GDM1 (cell line): ENCODE measurements at regions not wholly inside any gene's neighbourhood (a gene's known extent, or its start where the extent isn't known, plus 50 kb on each side); places are given as distances from the start of the nearest gene placed in this dataset.

ENCODE experiments used
- DNase-seq: peaks from one replicate; lab custom pipeline; 2025; lab: John Stamatoyannopoulos, UW

DNA sequence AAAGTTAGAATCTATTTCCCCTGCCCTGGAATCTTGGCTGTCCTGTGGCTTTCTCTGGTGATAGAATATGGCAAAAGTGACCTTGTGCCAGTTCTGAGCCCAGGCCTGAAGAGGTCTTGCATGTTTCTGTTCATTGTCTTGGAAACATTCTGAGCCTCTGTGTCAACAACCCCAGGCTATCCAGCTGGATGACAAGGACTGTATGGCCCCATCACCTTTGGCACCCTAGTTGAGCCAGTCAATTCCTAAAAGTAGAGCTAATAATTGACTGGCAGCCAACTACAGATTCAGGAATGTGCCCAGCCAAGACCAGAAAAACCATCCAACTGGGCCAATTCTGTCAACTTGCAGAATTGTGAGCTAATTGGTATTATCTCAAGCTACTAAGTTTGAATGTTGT is 514.1 kb upstream of the LARGE1 start:
- no peak for DNase-seq

DNA sequence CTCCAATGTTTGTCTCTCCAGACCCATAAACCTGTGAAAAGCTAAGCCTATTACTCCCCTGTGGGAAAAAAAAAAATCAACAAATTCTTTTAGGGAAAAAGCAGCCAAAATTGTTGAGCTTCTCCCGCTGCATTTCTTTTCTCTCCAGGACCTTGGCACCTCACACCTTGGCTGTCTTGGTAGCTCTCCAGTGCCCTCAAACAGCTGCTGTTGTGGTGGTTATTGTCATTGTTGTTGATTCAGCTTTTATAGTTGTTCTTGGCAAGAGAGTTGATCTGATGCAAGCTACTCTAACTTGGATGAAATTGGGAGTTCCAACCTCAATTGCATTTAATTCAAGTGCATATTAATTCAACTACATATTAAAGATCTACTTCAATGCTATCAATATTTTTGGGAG is 516.9 kb upstream of the LARGE1 start:
- DNase-seq: no peak

DNA sequence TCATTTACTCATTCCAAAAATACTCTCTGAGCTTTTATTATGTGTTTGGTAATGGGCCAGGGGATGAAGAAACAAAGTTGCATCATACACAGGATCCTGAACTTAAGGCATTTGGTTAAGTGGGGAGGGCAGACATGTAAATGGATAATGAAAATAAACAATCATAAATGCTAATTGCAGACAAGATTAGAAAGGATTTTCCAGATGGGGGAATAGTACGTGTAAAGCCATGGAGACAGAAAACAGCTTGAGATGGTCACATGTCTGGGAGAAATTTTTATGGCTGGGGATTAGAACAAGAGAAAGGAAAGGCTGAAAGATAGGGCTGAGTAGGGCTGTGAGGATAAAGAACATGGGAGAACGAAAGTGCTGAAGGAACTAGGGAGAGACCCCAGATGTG is 534.3 kb upstream of the LARGE1 start:
- no peak for DNase-seq

DNA sequence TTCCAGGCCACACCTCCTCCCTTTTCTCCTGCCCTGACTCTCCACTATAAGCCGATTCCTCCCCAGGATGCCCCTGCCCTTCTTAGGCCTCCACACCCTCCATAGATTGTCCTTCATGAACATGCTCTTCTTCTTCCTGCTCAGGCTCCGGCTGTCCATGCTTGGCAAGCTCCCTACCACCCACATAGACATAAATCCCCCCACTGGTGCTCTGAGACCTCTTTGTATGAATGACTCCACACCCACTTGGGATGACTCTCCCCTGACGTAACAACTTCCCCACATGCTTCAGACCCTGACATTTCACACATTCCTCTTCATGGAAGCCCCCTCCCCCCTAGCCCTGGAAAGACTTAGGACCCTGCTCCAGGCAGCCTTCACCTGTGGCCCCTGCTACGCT is 542.5 kb upstream of the LARGE1 start:
- DNase-seq: no peak

DNA sequence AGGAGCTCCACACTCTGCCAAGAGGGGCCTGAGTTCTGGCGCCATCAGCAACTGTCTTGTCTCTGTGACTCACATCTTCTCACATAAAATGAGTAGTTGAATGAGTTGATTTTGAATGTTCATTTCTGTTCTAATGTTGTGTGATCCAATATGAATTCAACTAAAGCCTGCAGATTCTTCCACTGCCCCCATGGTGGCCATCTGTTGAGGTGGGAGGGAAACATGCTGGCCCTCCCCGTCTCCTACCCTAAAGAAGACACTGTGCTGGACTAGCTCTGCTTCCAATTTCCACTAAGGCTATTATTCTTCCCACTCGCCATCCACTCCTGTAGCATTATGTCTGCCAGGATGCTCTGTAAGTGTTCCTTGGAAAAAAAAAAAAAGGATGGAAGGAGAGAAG is 555.6 kb upstream of the LARGE1 start:
- no peak for DNase-seq

DNA sequence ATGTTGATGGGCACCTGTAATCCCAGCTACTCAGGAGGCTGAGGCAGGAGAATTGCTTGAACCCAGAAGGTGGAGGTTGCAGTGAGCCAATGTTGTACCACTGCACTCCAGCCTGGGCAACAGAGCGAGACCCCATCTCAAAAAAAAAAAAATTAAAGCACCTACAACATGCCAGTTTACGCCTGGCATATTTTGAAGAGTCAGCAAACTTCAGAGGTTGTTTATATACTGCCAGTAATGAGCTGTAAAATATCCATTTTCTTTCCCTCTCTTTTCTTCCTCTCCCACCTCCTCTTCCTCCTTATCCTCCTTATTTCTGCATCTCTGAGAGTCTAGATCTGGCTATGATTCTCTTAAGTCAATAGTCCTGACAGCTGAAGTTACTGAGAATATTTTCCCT is 556.5 kb upstream of the LARGE1 start:
- DNase-seq: no peak

DNA sequence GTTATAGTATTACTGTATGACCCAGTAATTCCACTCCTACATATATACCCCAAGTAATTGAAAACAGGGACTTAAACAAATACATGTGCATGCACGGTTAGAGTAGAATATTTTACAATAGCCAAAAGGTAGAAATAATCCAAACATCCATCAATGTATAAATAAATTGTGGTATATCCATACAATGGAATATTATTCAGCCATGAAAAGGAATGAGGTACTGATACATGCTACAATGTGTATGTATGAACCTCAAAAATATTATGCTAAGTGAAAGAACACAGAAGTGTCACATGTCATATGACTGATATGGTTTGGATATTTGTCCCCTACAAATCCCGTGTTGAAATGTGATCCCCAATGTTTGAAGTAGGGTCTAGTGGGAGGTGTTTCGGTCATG is 560.8 kb upstream of the LARGE1 start:
- no peak for DNase-seq

DNA sequence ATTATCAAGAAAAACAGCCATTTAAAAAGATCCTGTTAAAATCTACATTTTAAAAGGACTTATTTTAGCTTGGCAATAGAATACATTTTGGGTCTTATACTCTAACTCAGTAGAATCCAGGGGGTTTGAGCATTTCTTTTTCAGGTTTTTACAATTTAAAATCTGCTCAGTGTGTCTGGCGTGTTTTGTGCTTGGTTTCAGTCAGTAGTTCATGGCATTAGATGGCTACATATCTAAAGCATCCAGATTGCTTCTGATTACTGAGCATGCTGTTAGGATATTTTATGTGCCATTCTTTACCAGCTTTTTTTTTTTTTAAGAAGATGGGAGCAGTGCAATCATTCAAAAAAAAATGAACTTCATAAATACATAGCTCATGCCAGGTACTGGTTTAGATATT is 566.1 kb upstream of the LARGE1 start:
- DNase-seq: no peak

DNA sequence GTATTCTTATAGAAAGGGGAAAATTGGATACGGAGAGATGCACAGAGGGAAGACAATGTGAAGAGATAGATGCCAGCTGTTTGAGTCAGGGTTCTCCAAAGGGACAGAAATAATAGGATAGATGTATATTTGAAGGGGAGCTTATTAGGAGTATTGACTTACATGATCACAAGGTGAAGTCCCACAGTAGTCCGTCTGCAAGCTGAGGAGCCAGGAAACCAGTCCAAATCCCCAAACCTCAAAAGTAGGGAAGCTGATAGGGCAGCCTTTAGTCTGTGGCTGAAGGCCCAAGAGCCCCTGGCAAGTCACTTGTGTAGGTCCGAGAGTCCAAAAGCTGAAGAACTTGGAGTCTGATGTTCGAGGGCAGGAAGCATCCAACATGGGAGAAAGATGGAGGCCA is 569.6 kb upstream of the LARGE1 start:
- DNase-seq: no peak

DNA sequence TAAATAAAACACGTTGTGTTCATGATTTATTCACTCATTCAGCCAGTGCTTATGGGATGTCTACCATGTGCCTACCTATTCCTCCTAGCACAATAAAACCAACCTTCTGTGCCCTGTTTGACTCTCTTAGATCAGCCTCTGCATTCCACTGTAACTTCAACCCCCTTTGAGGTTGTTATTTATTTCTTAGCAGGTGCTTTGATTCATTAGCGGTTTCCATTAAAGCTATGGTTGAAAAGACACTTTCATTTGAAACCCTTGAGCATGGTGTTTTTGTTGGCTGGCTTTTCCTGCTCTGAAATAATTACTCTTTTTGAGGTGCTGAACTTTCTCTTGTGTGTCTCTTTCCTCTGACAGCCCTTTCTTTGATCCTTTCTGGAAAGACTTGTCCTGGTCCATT is 570.6 kb upstream of the LARGE1 start:
- no peak for DNase-seq

DNA sequence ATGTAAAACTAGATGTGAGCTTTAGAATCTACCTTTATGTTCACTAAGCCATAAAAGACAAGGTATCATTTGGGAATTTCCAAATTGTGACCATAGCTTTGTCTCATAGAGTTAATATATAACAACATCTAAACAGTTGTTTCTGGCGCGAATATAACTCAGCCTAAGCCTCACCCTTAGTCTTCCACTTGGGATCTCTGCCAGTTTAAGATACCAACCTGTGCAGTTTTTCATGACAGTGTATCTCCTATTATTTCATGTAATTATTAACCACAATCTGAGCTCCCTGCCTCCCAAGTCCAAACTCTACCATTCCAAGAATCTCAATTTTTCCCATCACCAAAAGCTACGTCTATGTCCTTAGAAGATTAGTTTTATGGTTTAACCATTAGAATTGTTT is 572.5 kb upstream of the ISX start:
- no peak for DNase-seq

DNA sequence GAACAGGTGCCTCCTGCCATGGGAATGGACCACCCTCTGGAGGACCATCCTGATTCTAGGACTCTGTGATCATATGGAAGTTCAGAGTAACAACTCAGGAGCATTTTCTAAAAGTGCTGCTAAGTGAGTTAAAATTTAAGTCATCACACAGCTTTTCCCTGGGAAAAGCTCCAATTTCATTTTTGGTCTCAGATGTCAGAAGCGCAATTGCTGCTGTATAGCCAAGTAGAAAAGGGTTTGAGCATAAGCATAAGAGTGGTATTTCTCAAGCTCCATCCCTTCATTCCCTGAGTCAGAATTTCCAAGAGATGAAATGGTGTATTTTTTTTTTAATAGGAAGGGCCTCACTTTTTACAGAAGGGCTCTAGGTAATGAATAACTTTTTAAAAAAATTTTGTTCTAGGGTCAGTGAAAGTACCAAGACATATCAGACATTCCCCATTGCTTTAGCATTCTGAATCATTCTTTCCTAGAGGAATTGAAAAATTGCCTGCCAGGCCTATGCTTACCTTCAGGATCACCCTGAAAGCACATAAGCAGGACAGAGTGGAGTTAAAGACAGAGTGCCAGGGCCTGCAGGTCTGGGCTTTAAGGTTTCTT is 564.5 kb upstream of the ISX start:
- DNase-seq: no peak

DNA sequence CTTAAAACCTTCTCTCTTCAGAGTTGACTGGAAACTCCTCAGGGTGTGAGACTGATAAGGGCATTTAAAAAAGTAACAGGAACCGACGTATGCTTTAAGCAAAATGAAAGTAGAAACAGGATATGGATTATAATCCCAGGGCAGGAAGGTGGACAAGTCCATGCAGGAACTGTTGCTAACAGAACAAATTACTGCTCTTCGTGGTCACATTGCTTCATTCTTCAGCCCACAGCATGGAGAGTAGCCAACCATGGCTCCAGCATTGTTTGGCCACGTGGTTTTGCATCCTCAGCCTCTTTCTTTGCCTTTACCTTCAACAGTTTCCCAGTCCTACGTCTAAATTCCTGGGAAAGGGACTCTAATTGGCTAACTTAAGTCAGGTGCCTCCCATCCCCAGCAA is 563.1 kb upstream of the ISX start:
- DNase-seq: no peak

DNA sequence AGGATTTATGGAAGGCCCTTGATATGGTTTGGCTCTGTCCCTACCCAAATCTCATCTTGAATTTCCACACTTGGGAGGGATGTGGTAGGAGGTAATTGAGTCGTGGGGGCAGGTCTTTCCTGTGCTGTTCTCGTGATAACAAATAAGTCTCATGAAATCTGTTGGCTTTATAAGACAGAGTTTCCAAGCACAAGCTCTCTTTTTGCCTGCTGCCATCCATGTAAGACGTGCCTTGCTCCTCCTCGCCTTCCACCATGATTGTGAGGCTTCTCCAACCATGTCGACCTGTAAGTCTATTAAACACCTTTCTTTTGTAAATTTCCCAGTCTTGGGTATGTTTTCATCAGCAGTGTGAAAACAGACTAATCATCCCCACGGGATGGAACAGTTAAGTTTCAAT is 557.2 kb upstream of the ISX start:
- DNase-seq: no peak

DNA sequence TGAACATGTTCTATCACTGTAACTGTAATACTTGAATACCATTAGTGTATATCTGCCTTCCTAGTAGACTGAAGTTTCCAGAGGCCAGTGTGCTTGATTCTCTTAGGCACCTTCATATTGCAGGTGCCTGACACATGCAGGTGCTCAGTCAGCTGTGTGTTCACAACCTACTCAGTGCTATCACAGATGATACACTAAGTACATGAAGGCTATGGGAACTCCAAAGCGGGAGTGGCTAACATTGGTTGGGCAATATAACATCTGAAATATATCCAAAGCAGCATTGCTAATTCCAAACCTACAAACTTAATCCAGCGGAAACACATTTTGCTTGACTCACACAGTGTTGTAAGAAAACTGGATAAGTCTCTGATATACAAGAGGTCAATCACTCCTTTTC is 539.3 kb upstream of the ISX start:
- no peak for DNase-seq

DNA sequence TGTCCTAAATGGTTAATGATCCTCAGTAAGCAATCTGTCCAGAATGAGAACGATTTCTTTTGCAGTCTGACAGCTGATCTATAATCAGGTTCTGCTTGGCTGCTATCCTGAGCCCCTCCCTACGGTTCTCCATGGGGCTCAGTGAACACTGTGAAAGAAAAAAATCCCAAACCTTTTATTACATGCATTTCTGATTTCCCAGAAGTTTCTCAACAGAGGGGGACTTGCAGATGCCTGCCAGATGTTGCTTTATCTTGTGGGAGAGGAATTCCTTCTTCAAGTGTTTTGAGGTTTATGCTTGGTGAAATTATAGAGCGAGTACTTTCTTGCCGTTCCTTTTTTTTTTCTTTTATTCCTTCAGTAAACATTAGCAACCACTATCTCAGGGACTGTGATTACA is 531.9 kb upstream of the ISX start:
- no peak for DNase-seq

DNA sequence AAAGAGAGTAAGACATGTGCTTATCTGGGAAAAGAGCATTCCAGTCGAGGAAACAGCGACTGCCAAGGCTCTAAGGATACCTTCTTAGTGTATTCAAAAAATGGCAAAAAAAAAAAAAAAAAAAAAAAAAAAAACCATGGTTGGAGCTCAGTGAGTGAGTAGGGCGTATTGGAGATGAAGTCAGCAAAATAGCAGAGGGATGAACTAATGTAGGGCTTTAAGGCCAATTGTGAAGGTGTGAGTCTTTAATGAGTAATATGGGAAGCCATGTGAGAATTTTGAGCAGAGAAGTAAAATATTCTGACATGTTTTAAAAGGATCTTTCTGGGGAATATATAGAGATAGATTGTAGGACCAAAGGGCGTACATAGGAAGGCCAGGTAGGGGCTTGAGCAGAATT is 498.6 kb upstream of the ISX start:
- no peak for DNase-seq

DNA sequence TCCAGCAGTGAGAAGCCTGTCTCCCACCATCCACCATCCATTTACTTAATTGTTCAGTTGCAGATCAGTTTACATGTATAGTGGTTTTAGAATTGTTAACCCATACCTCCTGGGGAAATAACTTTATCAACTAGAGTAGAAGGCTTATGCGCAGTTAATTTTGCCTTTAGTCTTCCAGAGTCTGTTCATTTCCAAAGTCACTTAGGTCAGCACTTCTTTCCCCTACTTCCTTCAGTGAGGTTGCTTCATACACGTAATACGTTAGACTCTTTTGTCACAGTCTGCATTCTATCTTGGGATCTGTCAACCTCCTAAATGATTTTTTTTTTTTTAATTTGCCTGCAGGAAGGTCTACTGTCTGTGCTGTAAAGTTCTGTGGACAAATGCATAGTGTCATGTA is 495.6 kb upstream of the ISX start:
- no peak for DNase-seq

DNA sequence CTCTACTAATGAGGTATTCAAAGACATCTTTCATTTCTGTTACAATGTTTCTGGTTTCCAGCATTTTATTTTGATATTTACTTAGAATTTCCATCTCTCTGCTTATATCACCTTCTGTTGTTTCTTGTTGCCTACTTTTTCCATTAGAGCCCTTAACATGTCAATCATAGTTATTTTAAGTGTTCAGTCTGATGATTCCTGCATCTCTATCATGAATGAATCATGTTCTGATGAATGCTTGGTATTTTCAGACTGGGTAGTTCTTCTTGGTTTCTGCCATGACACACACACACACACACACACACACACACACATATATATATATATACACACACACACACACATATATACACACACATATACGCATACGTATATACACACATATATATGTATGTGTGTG is 486.4 kb upstream of the ISX start:
- no peak for DNase-seq

DNA sequence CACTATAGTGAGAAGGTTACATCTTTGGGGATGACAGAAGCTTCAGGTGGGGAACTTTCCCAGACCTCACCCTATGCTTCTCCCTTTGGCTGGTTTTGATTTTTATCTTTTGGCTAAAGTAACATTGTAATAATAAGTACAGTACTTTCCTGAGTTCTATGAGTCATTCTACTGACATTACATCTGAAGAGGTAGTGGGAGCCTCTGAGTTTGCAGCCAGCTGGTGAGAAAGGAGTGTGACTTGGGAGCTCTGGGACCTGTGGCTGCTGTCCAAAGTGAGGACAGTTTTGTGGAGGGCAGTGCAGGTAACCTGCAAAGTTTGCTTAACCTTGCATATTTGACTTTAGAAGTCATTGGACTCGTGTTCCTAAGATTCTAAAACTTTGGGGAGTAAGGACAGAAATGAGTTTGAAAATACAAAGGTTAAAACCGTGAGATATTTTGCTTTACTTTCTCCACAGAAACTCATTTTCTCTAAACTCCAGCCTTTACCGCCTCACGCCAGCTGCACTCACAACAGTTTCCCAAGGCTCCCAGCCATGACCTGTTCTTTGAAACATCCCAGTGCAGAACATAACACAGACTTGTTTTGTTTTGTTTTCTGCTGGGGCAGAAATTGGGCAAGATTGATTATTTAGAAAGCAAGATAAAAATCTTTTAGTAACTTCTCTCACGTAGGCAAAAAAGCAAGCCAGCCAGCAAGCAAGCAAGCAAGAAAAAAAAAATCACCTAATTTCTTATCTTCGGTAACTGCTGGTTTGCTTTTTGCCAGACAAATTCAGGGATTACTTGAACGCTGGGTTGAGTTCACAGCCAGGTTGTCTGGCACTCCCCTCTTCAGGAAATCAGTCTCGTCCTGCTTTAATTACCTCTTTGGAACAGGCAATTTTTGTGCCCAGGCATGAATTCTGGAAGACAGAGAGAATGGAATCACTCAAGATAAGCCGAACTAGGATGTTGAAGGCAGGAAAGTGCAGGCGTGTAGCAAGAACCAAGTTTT is 478.3 kb upstream of the ISX start:
- no peak for DNase-seq

DNA sequence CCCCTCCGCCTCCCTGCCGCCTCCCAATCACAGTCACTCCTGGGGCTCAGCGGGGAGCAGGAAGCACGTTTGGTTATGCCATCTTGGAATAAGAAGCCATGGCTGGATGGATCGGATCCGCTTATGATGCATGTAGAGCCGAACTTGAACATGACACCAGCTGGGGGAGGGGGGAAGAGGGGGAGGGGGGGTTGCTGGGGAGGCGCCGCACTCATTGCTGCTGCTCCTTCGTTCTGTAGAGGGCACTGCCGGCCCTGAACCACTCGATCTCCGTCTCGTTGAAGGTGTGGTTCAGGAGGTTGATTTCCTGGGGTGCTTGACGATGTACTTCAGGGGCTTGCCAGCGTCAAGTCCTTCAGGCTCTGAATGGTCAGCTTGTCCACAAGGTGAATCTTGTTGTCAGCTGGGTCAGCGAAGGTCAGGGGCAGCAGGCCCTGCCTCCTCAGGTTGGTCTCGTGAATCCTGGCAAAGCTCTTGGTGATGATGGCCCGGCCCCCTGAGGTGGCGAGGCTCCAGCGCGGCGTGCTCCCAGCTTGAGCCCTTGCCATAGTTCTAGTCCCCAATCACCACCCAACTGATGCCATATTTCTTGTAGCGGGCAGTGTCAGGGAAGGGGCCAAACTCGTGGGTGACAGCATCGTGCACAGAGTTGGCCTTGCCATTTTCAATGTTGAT is 476.9 kb upstream of the ISX start:
- DNase-seq: no peak

DNA sequence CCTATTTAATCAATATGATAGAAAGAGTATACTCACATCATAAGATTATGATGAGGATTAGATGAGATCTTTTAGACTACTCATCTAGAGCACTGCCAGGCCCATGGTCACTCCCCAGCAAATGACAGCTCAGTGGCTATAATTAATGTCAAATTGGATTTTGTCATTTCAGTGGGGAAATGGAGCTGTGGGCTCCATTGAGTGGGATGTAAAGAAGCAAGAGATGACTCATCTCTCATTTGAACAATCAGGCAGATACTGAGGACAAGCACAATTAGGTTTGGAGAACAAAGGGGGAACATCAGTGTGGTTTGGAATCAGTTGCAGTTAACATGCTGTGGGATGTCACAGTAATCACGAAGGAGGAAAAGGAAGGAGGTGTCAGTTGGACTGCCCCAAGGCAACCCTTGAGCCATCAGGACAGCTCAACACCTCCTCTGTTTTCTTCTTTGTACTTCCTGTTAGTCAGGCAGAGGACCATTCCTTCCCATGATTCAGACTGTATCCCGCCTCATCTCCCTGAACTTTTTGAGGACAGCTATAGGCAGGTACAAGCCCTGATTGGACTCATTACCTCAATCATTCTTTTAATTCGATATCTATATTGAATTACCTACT is 473.7 kb upstream of the ISX start:
- no peak for DNase-seq

DNA sequence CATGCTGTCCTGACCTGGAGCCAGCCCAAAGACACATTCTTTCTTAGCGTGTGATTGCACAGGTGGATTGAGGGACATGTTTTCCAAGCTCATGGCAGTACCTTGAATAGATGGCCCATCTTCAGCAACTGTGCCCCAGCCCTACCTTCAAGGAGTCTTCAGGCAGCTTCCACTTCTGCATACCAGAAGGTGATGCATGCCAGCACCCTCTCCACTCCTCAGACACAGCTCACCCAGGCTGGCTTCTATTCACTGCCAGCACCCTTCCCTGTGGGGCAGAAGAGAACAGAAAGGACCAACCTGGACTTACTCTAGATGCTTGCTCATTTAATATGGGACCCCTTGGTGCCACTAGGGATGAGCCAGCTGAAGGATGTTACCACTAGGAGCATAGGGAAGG is 466.4 kb upstream of the ISX start:
- no peak for DNase-seq
